ENCODE measurements at regions not wholly inside any gene's neighbourhood (a gene's known extent, or its start where the extent isn't known, plus 50 kb on each side); places are given as distances from the start of the nearest gene placed in this dataset.

GRCh38 chr17:33816842-33817617 is 438.1 kb upstream of the CCL2 start:
- no peaks in the 10 kb centered on the region for H3K27me3 ChIP-seq (ENCODE audit: insufficient read depth, low read length)
- TF ChIP-seq EZH2 (IDR thresholded peaks at IDR 0.05; ENCODE audit: borderline replicate concordance, low read length) (no peak), CTCF (IDR thresholded peaks at IDR 0.05; ENCODE audit: low read length) (no peak)
- H3K27ac ChIP-seq (ENCODE audit: low read depth, low read length, poor library complexity, severe bottlenecking), result no peak overlapping the region
- H3K9me2 ChIP-seq (ENCODE audit: low read depth, low read length), result no peaks in the 10 kb centered on the region
- H3K36me3 ChIP-seq (ENCODE audit: insufficient read depth, low read length), result no peaks in the 10 kb centered on the region
- no peaks in the 10 kb centered on the region for H3K9me3 ChIP-seq (ENCODE audit: low read length)
- no peaks in the 10 kb centered on the region for H3K79me2 ChIP-seq (ENCODE audit: insufficient read depth, low read length)
- no peak overlapping the region for H3K9ac ChIP-seq (ENCODE audit: low read length)
- H3F3A ChIP-seq (ENCODE audit: insufficient read depth, low read length), result no peaks in the 10 kb centered on the region
- H2AFZ ChIP-seq (ENCODE audit: low read length), result no peak overlapping the region
- H4K20me1 ChIP-seq (ENCODE audit: insufficient read depth, low read length), result no peaks in the 10 kb centered on the region
- H3K4me1 ChIP-seq (ENCODE audit: insufficient read depth, low read length, severe bottlenecking), result no peaks in the 10 kb centered on the region
- H3K4me3 ChIP-seq (ENCODE audit: low read depth, low read length, poor library complexity, severe bottlenecking), result no peak overlapping the region
- no peak overlapping the region for H3K4me2 ChIP-seq (ENCODE audit: low read length)

- Histone ChIP-seq H3K27ac (ENCODE audit: low read depth, low read length, poor library complexity, severe bottlenecking) (no peak overlapping the region), H3K4me1 (ENCODE audit: insufficient read depth, low read length, severe bottlenecking) (no peaks in the 10 kb centered on the region), H3K4me3 (ENCODE audit: low read depth, low read length, poor library complexity, severe bottlenecking) (no peak overlapping the region), H3K9ac (ENCODE audit: low read length) (no peak overlapping the region), H3K79me2 (ENCODE audit: insufficient read depth, low read length) (no peaks in the 10 kb centered on the region), H3F3A (ENCODE audit: insufficient read depth, low read length) (no peaks in the 10 kb centered on the region), H2AFZ (ENCODE audit: low read length) (no peak overlapping the region), H3K27me3 (ENCODE audit: insufficient read depth, low read length) (no peaks in the 10 kb centered on the region), H4K20me1 (ENCODE audit: insufficient read depth, low read length) (no peaks in the 10 kb centered on the region), H3K36me3 (ENCODE audit: insufficient read depth, low read length) (no peaks in the 10 kb centered on the region), H3K9me3 (ENCODE audit: low read length) (no peaks in the 10 kb centered on the region), H3K9me2 (ENCODE audit: low read depth, low read length) (no peaks in the 10 kb centered on the region), H3K4me2 (ENCODE audit: low read length) (no peak overlapping the region)
- no peak for TF ChIP-seq EZH2 (IDR thresholded peaks at IDR 0.05; ENCODE audit: borderline replicate concordance, low read length)
- TF ChIP-seq CTCF (IDR thresholded peaks at IDR 0.05; ENCODE audit: low read length), result no peak
These were observed 435.5 kb upstream of the CCL2 start for GRCh38 chr17:33819539-33819938.

- H3K27me3 ChIP-seq (ENCODE audit: insufficient read depth, low read length), result no peaks in the 10 kb centered on the region
- H3K4me1 ChIP-seq (ENCODE audit: insufficient read depth, low read length, severe bottlenecking), result no peaks in the 10 kb centered on the region
- H4K20me1 ChIP-seq (ENCODE audit: insufficient read depth, low read length), result no peaks in the 10 kb centered on the region
- H3K9ac ChIP-seq (ENCODE audit: low read length), result no peak overlapping the region
- H2AFZ ChIP-seq (ENCODE audit: low read length), result no peak overlapping the region
- no peak overlapping the region for H3K4me3 ChIP-seq (ENCODE audit: low read depth, low read length, poor library complexity, severe bottlenecking)
- no peaks in the 10 kb centered on the region for H3K79me2 ChIP-seq (ENCODE audit: insufficient read depth, low read length)
- H3K36me3 ChIP-seq (ENCODE audit: insufficient read depth, low read length), result no peaks in the 10 kb centered on the region
- no peaks in the 10 kb centered on the region for H3F3A ChIP-seq (ENCODE audit: insufficient read depth, low read length)
- H3K9me2 ChIP-seq (ENCODE audit: low read depth, low read length), result no peaks in the 10 kb centered on the region
- H3K27ac ChIP-seq (ENCODE audit: low read depth, low read length, poor library complexity, severe bottlenecking), result no peak overlapping the region
- TF ChIP-seq CTCF (IDR thresholded peaks at IDR 0.05; ENCODE audit: low read length), result no peak
- TF ChIP-seq EZH2 (IDR thresholded peaks at IDR 0.05; ENCODE audit: borderline replicate concordance, low read length), result no peak
- H3K9me3 ChIP-seq (ENCODE audit: low read length), result no peaks in the 10 kb centered on the region
- no peak overlapping the region for H3K4me2 ChIP-seq (ENCODE audit: low read length)
These were observed 422.8 kb upstream of the CCL2 start for GRCh38 chr17:33832262-33832661.
